H1 (cell line): ENCODE measurements at regions not wholly inside any gene's neighbourhood (a gene's known extent, or its start where the extent isn't known, plus 50 kb on each side); places are given as distances from the start of the nearest gene placed in this dataset.

ENCODE experiments used
- RAD21 ChIP-seq, 2 experiments: IDR thresholded peaks in 1 of 2; conservative IDR thresholded peaks in 1 of 2; 2 replicates each; pipeline ENCODE4 v1.6.1; 2011; ENCODE audit warnings: low read depth in 2 of 2, low read length in 2 of 2, improper control_type of control experiment in 1 of 2, inconsistent platforms in 1 of 2, mild to moderate bottlenecking in 1 of 2, moderate library complexity in 1 of 2
- TF ChIP-seq, protein P1 (sequence below), 3 experiments: IDR thresholded peaks; 1 replicate in 2 of 3; 2 replicates in 1 of 3; pipeline versions ENCODE4 v1.5.1 to v1.6.1; 2011; ENCODE audit warnings: low read length in 3 of 3, mild to moderate bottlenecking in 3 of 3, inconsistent platforms in 2 of 3, low read depth in 1 of 3, moderate library complexity in 1 of 3; ENCODE audit not compliant: insufficient read depth in 1 of 3; ENCODE audit errors: control extremely low read depth in 1 of 3

DNA sequence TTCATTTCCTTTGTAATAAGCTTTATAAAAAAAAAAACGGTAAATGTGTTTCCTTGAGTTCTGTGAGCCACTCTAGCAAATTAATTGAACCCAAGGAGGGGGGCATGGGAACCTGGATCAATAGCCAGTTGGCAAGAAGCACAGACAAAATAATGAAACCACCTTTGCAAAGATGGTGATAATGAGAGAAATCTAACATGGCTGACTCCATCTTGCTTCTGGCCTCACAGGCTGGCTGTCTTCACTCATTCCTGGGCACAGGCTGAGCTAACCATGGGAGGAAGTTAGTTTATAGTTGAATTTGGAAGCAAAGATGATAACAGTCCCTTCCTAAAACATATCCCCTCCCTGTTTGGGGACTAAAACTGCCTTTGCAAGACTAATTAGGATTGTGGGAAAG lies 95.1 kb downstream of the B3GNT2 start:
- TF ChIP-seq, protein P1, sequence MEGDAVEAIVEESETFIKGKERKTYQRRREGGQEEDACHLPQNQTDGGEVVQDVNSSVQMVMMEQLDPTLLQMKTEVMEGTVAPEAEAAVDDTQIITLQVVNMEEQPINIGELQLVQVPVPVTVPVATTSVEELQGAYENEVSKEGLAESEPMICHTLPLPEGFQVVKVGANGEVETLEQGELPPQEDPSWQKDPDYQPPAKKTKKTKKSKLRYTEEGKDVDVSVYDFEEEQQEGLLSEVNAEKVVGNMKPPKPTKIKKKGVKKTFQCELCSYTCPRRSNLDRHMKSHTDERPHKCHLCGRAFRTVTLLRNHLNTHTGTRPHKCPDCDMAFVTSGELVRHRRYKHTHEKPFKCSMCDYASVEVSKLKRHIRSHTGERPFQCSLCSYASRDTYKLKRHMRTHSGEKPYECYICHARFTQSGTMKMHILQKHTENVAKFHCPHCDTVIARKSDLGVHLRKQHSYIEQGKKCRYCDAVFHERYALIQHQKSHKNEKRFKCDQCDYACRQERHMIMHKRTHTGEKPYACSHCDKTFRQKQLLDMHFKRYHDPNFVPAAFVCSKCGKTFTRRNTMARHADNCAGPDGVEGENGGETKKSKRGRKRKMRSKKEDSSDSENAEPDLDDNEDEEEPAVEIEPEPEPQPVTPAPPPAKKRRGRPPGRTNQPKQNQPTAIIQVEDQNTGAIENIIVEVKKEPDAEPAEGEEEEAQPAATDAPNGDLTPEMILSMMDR (IDR thresholded peaks at IDR 0.05; ENCODE audit: control extremely low read depth in 1 of 3, insufficient read depth in 1 of 3, low read depth in 1 of 3, low read length in 3 of 3), result no peak
- TF ChIP-seq RAD21 (IDR thresholded peaks at IDR 0.05 in 1 of 2, conservative IDR thresholded peaks at IDR 0.05 in 1 of 2; ENCODE audit: low read depth in 2 of 2, low read length in 2 of 2), result no peak
